Body of pancreas (tissue), 4 donors: ENCODE measurements at regions not wholly inside any gene's neighbourhood (a gene's known extent, or its start where the extent isn't known, plus 50 kb on each side); places are given as distances from the start of the nearest gene placed in this dataset.

Experiments used
- CTCF ChIP-seq, 7 experiments: fragments of 450-650 bp in 4 of 7; fragments of 200-600 bp in 3 of 7; sonication (generic) in 3 of 7; IDR thresholded peaks; one replicate each; pipeline ENCODE4 v1.5.1; 2016 to 2019; ENCODE audit warnings: antibody characterized with exemption in 7 of 7
- POLR2A ChIP-seq, 3 donors: fragments of 450-650 bp; IDR thresholded peaks; one replicate each; pipeline ENCODE4 v1.6.1; 2016; ENCODE audit warnings: antibody characterized with exemption in 3 of 3, mild to moderate bottlenecking in 2 of 3

- TF ChIP-seq CTCF (IDR thresholded peaks at IDR 0.05) (no peak), POLR2A (IDR thresholded peaks at IDR 0.05) (no peak)
Observed at GRCh38 chr4:60020389-60020788, 1179.7 kb upstream of the ADGRL3 start.
